ENCODE measurements at regions not wholly inside any gene's neighbourhood (a gene's known extent, or its start where the extent isn't known, plus 50 kb on each side); places are given as distances from the start of the nearest gene placed in this dataset.

DNA sequence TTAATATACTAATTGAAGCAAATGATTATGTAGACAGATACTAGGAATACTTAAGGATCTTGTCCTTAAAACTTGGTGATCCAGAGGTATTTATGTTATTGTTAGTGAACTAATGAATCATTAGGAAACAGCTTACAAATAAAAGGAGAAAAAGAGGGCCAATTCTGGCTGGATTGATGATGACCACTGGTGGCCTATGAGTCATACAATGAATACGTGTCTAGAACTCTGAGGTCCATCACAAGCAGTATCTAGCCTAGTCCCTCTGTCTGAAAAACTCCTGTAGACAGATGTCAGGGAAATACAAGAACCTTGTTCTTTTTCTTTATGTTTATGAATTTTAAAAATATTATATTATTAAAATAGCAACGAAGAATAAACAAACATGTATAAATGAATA is 51.7 kb upstream of the RTL1 start:
- H3K4me1 ChIP-seq: no peaks in the 10 kb centered on the region
- no peaks in the 10 kb centered on the region for H3K27me3 ChIP-seq
- DNase-seq: no peak
- H3K4me3 ChIP-seq: no peak overlapping the region
- WGBS, 5 donors: 47 to 59% (median 53%) methylated on average over 2 of the region's 2 CpGs
- H3K9me3 ChIP-seq: no peaks in the 10 kb centered on the region
- no peaks in the 10 kb centered on the region for H3K36me3 ChIP-seq
- TF ChIP-seq, protein P1, sequence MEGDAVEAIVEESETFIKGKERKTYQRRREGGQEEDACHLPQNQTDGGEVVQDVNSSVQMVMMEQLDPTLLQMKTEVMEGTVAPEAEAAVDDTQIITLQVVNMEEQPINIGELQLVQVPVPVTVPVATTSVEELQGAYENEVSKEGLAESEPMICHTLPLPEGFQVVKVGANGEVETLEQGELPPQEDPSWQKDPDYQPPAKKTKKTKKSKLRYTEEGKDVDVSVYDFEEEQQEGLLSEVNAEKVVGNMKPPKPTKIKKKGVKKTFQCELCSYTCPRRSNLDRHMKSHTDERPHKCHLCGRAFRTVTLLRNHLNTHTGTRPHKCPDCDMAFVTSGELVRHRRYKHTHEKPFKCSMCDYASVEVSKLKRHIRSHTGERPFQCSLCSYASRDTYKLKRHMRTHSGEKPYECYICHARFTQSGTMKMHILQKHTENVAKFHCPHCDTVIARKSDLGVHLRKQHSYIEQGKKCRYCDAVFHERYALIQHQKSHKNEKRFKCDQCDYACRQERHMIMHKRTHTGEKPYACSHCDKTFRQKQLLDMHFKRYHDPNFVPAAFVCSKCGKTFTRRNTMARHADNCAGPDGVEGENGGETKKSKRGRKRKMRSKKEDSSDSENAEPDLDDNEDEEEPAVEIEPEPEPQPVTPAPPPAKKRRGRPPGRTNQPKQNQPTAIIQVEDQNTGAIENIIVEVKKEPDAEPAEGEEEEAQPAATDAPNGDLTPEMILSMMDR (IDR thresholded peaks at IDR 0.05): no peak
- TF ChIP-seq POLR2AphosphoS5 (IDR thresholded peaks at IDR 0.05) (no peak), EP300 (IDR thresholded peaks at IDR 0.05) (no peak), POLR2A (IDR thresholded peaks at IDR 0.05) (no peak)
- intact Hi-C loops (cut with DNase I; ENCODE audit: low total_unique reads): no loop called here
- no peak overlapping the region for H3K27ac ChIP-seq

DNA sequence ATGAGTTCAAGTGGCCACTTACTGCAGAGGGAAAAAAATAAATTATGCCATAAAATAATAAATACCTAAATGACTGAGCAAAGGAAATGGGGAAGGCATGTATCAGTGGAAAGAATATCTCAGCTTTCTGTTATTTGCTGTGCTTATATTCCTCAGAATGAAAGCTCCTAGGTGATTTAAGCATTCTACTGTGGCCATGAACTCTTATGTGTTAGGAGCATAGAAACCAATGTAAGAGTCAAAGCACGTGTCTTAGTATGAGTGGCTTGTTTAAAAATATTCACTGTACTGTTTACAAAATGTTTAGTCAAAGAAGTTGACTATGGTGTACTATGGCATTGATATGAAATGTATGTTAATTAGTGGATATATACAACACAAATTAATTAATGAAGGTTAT is 59.0 kb upstream of the RTL1 start:
- H3K4me1 ChIP-seq: no peaks in the 10 kb centered on the region
- no peak overlapping the region for H3K27ac ChIP-seq
- no peaks in the 10 kb centered on the region for H3K36me3 ChIP-seq
- intact Hi-C loops (cut with DNase I; ENCODE audit: low total_unique reads): no loop called here
- no peak for DNase-seq
- WGBS, 5 donors: 0 to 43% (median 34%) methylated on average over 1 of the region's 1 CpG
- TF ChIP-seq POLR2A (IDR thresholded peaks at IDR 0.05) (no peak), EP300 (IDR thresholded peaks at IDR 0.05) (no peak), POLR2AphosphoS5 (IDR thresholded peaks at IDR 0.05) (no peak)
- TF ChIP-seq, protein P1 (IDR thresholded peaks at IDR 0.05): no peak
- no peaks in the 10 kb centered on the region for H3K9me3 ChIP-seq
- no peak overlapping the region for H3K4me3 ChIP-seq
- no peaks in the 10 kb centered on the region for H3K27me3 ChIP-seq

DNA sequence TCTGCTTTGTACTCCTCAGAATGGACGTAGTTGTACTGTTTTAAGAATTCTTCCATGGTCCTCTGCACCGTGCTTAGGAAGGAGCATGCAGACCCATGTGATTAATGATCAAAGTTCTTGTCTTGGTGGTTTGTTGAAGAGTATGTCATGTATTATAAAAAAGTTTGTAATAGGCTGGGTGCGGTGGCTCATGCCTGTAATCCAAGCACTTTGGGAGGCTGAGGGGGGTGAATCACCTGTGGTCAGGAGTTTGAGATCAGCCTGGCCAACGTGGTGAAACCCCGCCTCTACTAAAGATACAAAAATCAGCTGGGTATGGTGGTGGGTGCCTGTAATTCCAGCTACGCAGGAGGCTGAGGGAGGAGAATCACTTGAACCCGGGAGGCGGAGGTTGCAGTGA is 61.8 kb upstream of the RTL1 start:
- intact Hi-C loops (cut with DNase I; ENCODE audit: low total_unique reads): no loop called here

DNA sequence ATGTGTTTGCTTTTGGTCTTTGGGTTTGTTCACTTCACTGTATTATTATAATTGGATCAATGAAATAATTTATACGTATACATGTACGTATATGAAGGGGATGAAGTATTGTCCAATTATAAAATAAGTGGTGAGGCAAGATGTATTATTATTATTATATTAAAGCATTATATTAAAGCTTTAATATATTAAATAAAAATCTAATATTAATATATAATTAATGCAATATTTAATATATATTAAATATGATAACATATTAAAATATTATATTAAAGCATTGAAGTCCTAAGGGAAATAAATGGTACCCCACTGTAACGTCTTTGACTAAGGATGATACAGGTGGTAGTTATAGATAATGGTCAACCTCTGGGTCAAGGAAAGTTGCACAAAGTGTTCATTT is 63.7 kb upstream of the RTL1 start:
- Histone ChIP-seq H3K4me3 (no peak overlapping the region), H3K9me3 (no peaks in the 10 kb centered on the region), H3K27me3 (peaks cover 0 to 3% (median 0%) of the 10 kb centered on the region in 3 donors), H3K27ac (no peak overlapping the region), H3K36me3 (no peaks in the 10 kb centered on the region), H3K4me1 (no peaks in the 10 kb centered on the region)
- WGBS, 5 donors: 73 to 83% (median 78%) methylated on average over 3 of the region's 3 CpGs
- intact Hi-C loops (cut with DNase I; ENCODE audit: low total_unique reads): no loop called here
- TF ChIP-seq EP300 (IDR thresholded peaks at IDR 0.05): no peak
- TF ChIP-seq POLR2A (IDR thresholded peaks at IDR 0.05): no peak
- TF ChIP-seq POLR2AphosphoS5 (IDR thresholded peaks at IDR 0.05): no peak
- TF ChIP-seq, protein P1 (IDR thresholded peaks at IDR 0.05): no peak
- no peak for DNase-seq

More for the DNA sequence above, 61.8 kb upstream of the RTL1 start:
- no peaks in the 10 kb centered on the region for H3K36me3 ChIP-seq
- no peak for TF ChIP-seq EP300 (IDR thresholded peaks at IDR 0.05)
- no peak for TF ChIP-seq POLR2AphosphoS5 (IDR thresholded peaks at IDR 0.05)
- TF ChIP-seq POLR2A (IDR thresholded peaks at IDR 0.05): no peak
- TF ChIP-seq, protein P1 (IDR thresholded peaks at IDR 0.05): no peak
- H3K27me3 ChIP-seq: peaks cover 0 to 2% (median 0%) of the 10 kb centered on the region in 3 donors
- H3K4me1 ChIP-seq: no peaks in the 10 kb centered on the region
- H3K9me3 ChIP-seq: no peaks in the 10 kb centered on the region
- no peak overlapping the region for H3K27ac ChIP-seq
- no peak overlapping the region for H3K4me3 ChIP-seq
- no peak for DNase-seq
- 84 to 90% (median 85%) methylated on average over 8 of the region's 8 CpGs for WGBS, 5 donors
